OCI-LY7 (cell line): ENCODE measurements at regions not wholly inside any gene's neighbourhood (a gene's known extent, or its start where the extent isn't known, plus 50 kb on each side); places are given as distances from the start of the nearest gene placed in this dataset.

Source experiments
- BruUV-seq: library from RNA; stranded (reverse); fragments of 400-500 nt; replicated peaks from 2 replicates; lab custom pipeline; 2021; lab: Mats Ljungman, UMichigan
- CTCF ChIA-PET: fragments of 300-600 bp; sonication (Branson Sonifier 250); formaldehyde crosslinking; loops from one replicate; lab custom pipeline; 2022; ENCODE audit warnings: antibody characterized with exemption; ENCODE audit not compliant: unreplicated experiment; lab: Charles Lee
- POLR2A ChIA-PET: fragments of 300-600 bp; sonication (Branson Sonifier 250); formaldehyde crosslinking; loops from one replicate; lab custom pipeline; 2022; ENCODE audit warnings: antibody characterized with exemption; lab: Charles Lee
- DNase-seq: peaks from one replicate; pipeline ENCODE4 v3.0.0-alpha.2; 2015; ENCODE audit warnings: low spot score
- H2AFZ ChIP-seq: fragments of 200-600 bp; sonication (generic), shearing (Covaris generic); 2 replicates; pipeline ENCODE4 v1.6.1; 2014; ENCODE audit warnings: mild to moderate bottlenecking, antibody characterized with exemption, low read length, moderate library complexity
- H3K27ac ChIP-seq: fragments of 200-600 bp; sonication (generic); 2 replicates; pipeline ENCODE4 v1.5.1; 2014; ENCODE audit warnings: mixed run types, low read depth, mild to moderate bottlenecking, moderate library complexity, low read length, inconsistent platforms; ENCODE audit not compliant: poor library complexity, severe bottlenecking
- H3K36me3 ChIP-seq: fragments of 200-600 bp; sonication (generic); 2 replicates; pipeline ENCODE4 v1.6.1; 2014; ENCODE audit warnings: mild to moderate bottlenecking, antibody characterized with exemption, low read length, moderate library complexity, mixed read lengths; ENCODE audit not compliant: insufficient read depth
- H3K4me1 ChIP-seq: fragments of 200-600 bp; sonication (generic); 2 replicates; pipeline ENCODE4 v1.5.1; 2014; ENCODE audit warnings: mild to moderate bottlenecking, low read length; ENCODE audit not compliant: insufficient read depth, poor library complexity, severe bottlenecking
- H3K4me2 ChIP-seq: fragments of 200-600 bp; sonication (generic); 2 replicates; pipeline ENCODE4 v1.6.1; 2014; ENCODE audit warnings: mild to moderate bottlenecking, low read length
- H3K4me3 ChIP-seq: fragments of 200-600 bp; sonication (generic); 2 replicates; pipeline ENCODE4 v1.5.1; 2014; ENCODE audit warnings: mild to moderate bottlenecking, low read depth, low read length; ENCODE audit not compliant: poor library complexity, severe bottlenecking
- H3K79me2 ChIP-seq: fragments of 200-600 bp; sonication (generic); 2 replicates; pipeline ENCODE4 v1.6.1; 2016; ENCODE audit warnings: low read depth, mild to moderate bottlenecking, low read length, moderate library complexity, mixed read lengths; ENCODE audit not compliant: insufficient read depth
- H3K9me2 ChIP-seq: fragments of 200-600 bp; sonication (generic); 2 replicates; pipeline ENCODE4 v1.6.1; 2016; ENCODE audit warnings: mild to moderate bottlenecking, low read length, mixed read lengths; ENCODE audit not compliant: insufficient read depth
- H3K9me3 ChIP-seq: fragments of 200-600 bp; sonication (generic); 2 replicates; pipeline ENCODE4 v1.6.1; 2014; ENCODE audit warnings: mild to moderate bottlenecking, mixed run types, low read length, mixed read lengths
- H4K20me1 ChIP-seq: fragments of 200-600 bp; sonication (generic); 2 replicates; pipeline ENCODE4 v1.6.1; 2014; ENCODE audit warnings: mild to moderate bottlenecking, antibody characterized with exemption, low read length, moderate library complexity, mixed read lengths; ENCODE audit not compliant: insufficient read depth
- EZH2phosphoT487 ChIP-seq: fragments of 200-600 bp; sonication (generic); IDR thresholded peaks from 2 replicates; pipeline ENCODE4 v1.6.1; 2018; ENCODE audit warnings: low read depth, borderline replicate concordance, mild to moderate bottlenecking, mixed run types, antibody characterized with exemption, low read length, moderate library complexity, mixed read lengths
- intact Hi-C: fragments of 100-400 bp; cut with micrococcal nuclease; formaldehyde crosslinking; loops from one replicate; pipeline ENCODE4 v1.10.0; 2022; ENCODE audit not compliant: unreplicated experiment
- TF ChIP-seq, protein P1 (sequence below): fragments of 200-600 bp; sonication (generic); conservative IDR thresholded peaks from 2 replicates; pipeline ENCODE4 v1.5.1; 2014; ENCODE audit warnings: mild to moderate bottlenecking, antibody characterized with exemption, low read length, moderate library complexity, mixed read lengths

DNA sequence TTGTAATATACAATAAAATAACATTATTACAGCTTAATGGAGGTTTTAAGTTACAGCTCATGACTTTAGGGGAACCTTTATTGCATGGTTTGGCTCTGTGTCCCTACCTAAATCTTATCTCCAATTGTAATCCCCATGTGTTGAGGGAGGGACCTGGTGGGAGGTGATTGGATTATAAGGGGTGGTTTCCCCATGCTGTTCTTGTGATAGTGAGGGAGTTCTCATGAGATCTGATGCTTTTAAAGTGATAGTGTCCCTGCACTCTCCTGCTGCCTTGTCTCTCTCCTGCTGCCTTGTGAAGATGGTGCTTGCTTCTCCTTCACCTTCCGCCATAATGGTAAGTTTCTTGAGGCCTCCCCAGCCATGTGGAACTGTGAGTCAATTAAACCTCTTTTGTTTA lies 132.1 kb upstream of the SYT1 start:
- DNase-seq = no peak
- no peak for TF ChIP-seq EZH2phosphoT487
- TF ChIP-seq, protein P1, sequence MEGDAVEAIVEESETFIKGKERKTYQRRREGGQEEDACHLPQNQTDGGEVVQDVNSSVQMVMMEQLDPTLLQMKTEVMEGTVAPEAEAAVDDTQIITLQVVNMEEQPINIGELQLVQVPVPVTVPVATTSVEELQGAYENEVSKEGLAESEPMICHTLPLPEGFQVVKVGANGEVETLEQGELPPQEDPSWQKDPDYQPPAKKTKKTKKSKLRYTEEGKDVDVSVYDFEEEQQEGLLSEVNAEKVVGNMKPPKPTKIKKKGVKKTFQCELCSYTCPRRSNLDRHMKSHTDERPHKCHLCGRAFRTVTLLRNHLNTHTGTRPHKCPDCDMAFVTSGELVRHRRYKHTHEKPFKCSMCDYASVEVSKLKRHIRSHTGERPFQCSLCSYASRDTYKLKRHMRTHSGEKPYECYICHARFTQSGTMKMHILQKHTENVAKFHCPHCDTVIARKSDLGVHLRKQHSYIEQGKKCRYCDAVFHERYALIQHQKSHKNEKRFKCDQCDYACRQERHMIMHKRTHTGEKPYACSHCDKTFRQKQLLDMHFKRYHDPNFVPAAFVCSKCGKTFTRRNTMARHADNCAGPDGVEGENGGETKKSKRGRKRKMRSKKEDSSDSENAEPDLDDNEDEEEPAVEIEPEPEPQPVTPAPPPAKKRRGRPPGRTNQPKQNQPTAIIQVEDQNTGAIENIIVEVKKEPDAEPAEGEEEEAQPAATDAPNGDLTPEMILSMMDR = no peak
- Histone ChIP-seq H3K4me3 (no peak overlapping the region), H3K27ac (no peak overlapping the region), H3K4me2 (no peak overlapping the region), H4K20me1 (no peaks in the 10 kb centered on the region), H3K9me2 (no peaks in the 10 kb centered on the region), H3K4me1 (no peaks in the 10 kb centered on the region), H3K79me2 (no peaks in the 10 kb centered on the region), H2AFZ (no peak overlapping the region), H3K9me3 (no peaks in the 10 kb centered on the region), H3K36me3 (no peaks in the 10 kb centered on the region)
- intact Hi-C loops = no loop called here
- no TSS peak for BruUV-seq
- ChIA-PET POLR2A (interaction anchor here (0.7 to 1.2 kb wide), 2 partner anchors 9 to 164 kb away, joined by 3 read pairs; no protein-coding TSS in a partner anchor), CTCF (no interaction called here)

DNA sequence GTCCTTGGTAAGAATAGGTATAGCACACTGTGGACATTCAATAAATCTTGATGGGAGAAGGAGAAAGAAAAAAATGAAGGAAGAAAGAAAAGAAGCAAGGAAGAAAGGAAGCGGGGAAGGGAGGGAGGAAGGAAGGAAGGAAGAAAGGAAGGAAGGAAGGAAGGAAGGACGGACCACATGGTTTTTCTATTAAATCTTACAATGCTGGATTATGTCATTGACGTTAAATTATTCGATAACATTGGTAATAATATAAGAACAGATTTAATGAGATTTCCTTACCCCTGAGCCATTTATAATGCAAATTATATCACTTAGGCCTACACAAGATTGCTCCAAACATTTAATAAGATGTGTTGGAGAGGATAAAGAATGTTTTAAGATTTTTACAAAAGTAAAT lies 124.9 kb upstream of the SYT1 start:
- ChIA-PET POLR2A (interaction anchor here (0.7 kb wide), 1 partner anchor 233 kb away, joined by 3 read pairs; no protein-coding TSS in a partner anchor), CTCF (no interaction called here)
- Histone ChIP-seq H3K4me1 (no peaks in the 10 kb centered on the region), H3K4me3 (no peak overlapping the region), H3K36me3 (no peaks in the 10 kb centered on the region), H2AFZ (no peak overlapping the region), H3K9me3 (no peaks in the 10 kb centered on the region), H4K20me1 (no peaks in the 10 kb centered on the region), H3K27ac (no peak overlapping the region), H3K4me2 (no peak overlapping the region), H3K79me2 (no peaks in the 10 kb centered on the region), H3K9me2 (no peaks in the 10 kb centered on the region)
- BruUV-seq = no TSS peak
- DNase-seq = no peak
- no peak for TF ChIP-seq EZH2phosphoT487
- TF ChIP-seq, protein P1 = no peak
- intact Hi-C loops = no loop called here

DNA sequence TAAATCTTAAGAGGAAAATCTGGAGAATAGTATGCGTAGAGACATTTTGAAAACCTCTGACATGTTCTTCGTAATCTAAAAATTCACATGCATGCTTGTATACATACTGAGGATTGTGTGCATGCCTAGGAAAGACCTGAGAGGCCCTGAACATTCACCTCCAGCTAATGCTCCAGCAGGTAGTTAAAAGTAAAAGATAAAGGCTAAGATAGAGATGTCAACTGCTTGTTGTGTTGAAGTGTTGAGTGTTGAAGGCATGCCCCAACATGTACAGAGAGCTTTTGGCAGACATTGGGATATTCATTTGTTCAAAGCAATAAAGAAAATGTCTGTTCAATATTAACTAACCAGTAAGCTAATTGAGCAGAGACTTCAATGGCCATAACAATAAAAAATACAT lies 118.6 kb upstream of the SYT1 start:
- H4K20me1 ChIP-seq = no peaks in the 10 kb centered on the region; the same call in 1 of the 2 replicates
- H3K4me2 ChIP-seq = no peak overlapping the region
- POLR2A ChIA-PET = no interaction called here

More for the DNA sequence above, 118.6 kb upstream of the SYT1 start:
- no peaks in the 10 kb centered on the region for H3K4me1 ChIP-seq
- no peak overlapping the region for H3K27ac ChIP-seq
- H3K36me3 ChIP-seq = no peaks in the 10 kb centered on the region
- H3K79me2 ChIP-seq = no peaks in the 10 kb centered on the region
- H3K4me3 ChIP-seq = no peak overlapping the region
- BruUV-seq = no TSS peak
- CTCF ChIA-PET = no interaction called here
- no peak for DNase-seq
- no peak overlapping the region for H2AFZ ChIP-seq
- TF ChIP-seq EZH2phosphoT487 = no peak
- TF ChIP-seq, protein P1 = no peak
- no peaks in the 10 kb centered on the region; the same call in 1 of the 2 replicates for H3K9me2 ChIP-seq
- intact Hi-C loops = no loop called here
- H3K9me3 ChIP-seq = no peaks in the 10 kb centered on the region
